ENCODE measurements at regions not wholly inside any gene's neighbourhood (a gene's known extent, or its start where the extent isn't known, plus 50 kb on each side); places are given as distances from the start of the nearest gene placed in this dataset.
A peak's percentile ranks its signal among the peaks of the same experiment; 100 is the strongest.

GRCh38 chrX:95836517-95836916 is 848.1 kb upstream of the DIAPH2 start:
- FAIRE-seq, result no peak
- 90 to 100% (median 90%) methylated on average over 1 of the region's 1 CpG for WGBS, 3 donors

GRCh38 chrX:95841863-95842262 is 842.8 kb upstream of the DIAPH2 start:
- Histone ChIP-seq H3K36me3 (ENCODE audit: control insufficient read depth in 3 of 3, insufficient read depth in 2 of 3, low read depth in 1 of 3, low read length in 3 of 3) (no peaks in the 10 kb centered on the region), H3K4me1 (ENCODE audit: control insufficient read depth in 3 of 3, insufficient read depth in 2 of 3, low read depth in 1 of 3, low read length in 2 of 3) (no peaks in the 10 kb centered on the region), H3K4me3 (ENCODE audit: low read depth in 1 of 3, low read length in 3 of 3) (no peak overlapping the region), H3K27ac (ENCODE audit: low read depth in 1 of 3, low read length in 2 of 3) (no peak overlapping the region), H3K9me3 (ENCODE audit: control insufficient read depth in 2 of 2, insufficient read depth in 1 of 2, low read depth in 1 of 2, low read length in 1 of 2) (peaks cover 0 to 3% of the 10 kb centered on the region in 2 donors), H3K27me3 (ENCODE audit: control insufficient read depth in 3 of 3, insufficient read depth in 3 of 3, low read length in 3 of 3) (no peaks in the 10 kb centered on the region)
- no peak for FAIRE-seq
- DNase-seq, result no peak

More at GRCh38 chrX:95836517-95836916, 848.1 kb upstream of the DIAPH2 start:
- Histone ChIP-seq H3K36me3 (ENCODE audit: control insufficient read depth in 3 of 3, insufficient read depth in 2 of 3, low read depth in 1 of 3, low read length in 3 of 3) (no peaks in the 10 kb centered on the region), H3K4me1 (ENCODE audit: control insufficient read depth in 3 of 3, insufficient read depth in 2 of 3, low read depth in 1 of 3, low read length in 2 of 3) (no peaks in the 10 kb centered on the region), H3K27ac (ENCODE audit: low read depth in 1 of 3, low read length in 2 of 3) (no peak overlapping the region), H3K9me3 (ENCODE audit: control insufficient read depth in 2 of 2, insufficient read depth in 1 of 2, low read depth in 1 of 2, low read length in 1 of 2) (peaks cover 0 to 12% of the 10 kb centered on the region in 2 donors), H3K4me3 (ENCODE audit: low read depth in 1 of 3, low read length in 3 of 3) (no peak overlapping the region), H3K27me3 (ENCODE audit: control insufficient read depth in 3 of 3, insufficient read depth in 3 of 3, low read length in 3 of 3) (no peaks in the 10 kb centered on the region)
- DNase-seq, result no peak

- Histone ChIP-seq H3K9me3 (ENCODE audit: control insufficient read depth in 2 of 2, insufficient read depth in 1 of 2, low read depth in 1 of 2, low read length in 1 of 2) (peaks cover 0 to 5% of the 10 kb centered on the region in 2 donors), H3K4me3 (ENCODE audit: low read depth in 1 of 3, low read length in 3 of 3) (no peak overlapping the region), H3K4me1 (ENCODE audit: control insufficient read depth in 3 of 3, insufficient read depth in 2 of 3, low read depth in 1 of 3, low read length in 2 of 3) (no peaks in the 10 kb centered on the region), H3K36me3 (ENCODE audit: control insufficient read depth in 3 of 3, insufficient read depth in 2 of 3, low read depth in 1 of 3, low read length in 3 of 3) (no peaks in the 10 kb centered on the region), H3K27ac (ENCODE audit: low read depth in 1 of 3, low read length in 2 of 3) (no peak overlapping the region), H3K27me3 (ENCODE audit: control insufficient read depth in 3 of 3, insufficient read depth in 3 of 3, low read length in 3 of 3) (no peaks in the 10 kb centered on the region)
- 67 to 74% (median 67%) methylated on average over 1 of the region's 1 CpG for WGBS, 3 donors
- no peak for FAIRE-seq
- DNase-seq, result no peak
Observed at GRCh38 chrX:95860127-95860526, 824.5 kb upstream of the DIAPH2 start.

- Histone ChIP-seq H3K9me3 (ENCODE audit: control insufficient read depth in 2 of 2, insufficient read depth in 1 of 2, low read depth in 1 of 2, low read length in 1 of 2) (no peaks in the 10 kb centered on the region), H3K27ac (ENCODE audit: low read depth in 1 of 3, low read length in 2 of 3) (no peak overlapping the region), H3K36me3 (ENCODE audit: control insufficient read depth in 3 of 3, insufficient read depth in 2 of 3, low read depth in 1 of 3, low read length in 3 of 3) (no peaks in the 10 kb centered on the region), H3K27me3 (ENCODE audit: control insufficient read depth in 3 of 3, insufficient read depth in 3 of 3, low read length in 3 of 3) (no peaks in the 10 kb centered on the region), H3K4me1 (ENCODE audit: control insufficient read depth in 3 of 3, insufficient read depth in 2 of 3, low read depth in 1 of 3, low read length in 2 of 3) (no peaks in the 10 kb centered on the region), H3K4me3 (ENCODE audit: low read depth in 1 of 3, low read length in 3 of 3) (no peak overlapping the region)
- no peak for DNase-seq
- WGBS, 3 donors, result 13 to 54% (median 44%) methylated on average over 1 of the region's 1 CpG
- FAIRE-seq, result no peak
Observed at GRCh38 chrX:95875661-95876060, 809.0 kb upstream of the DIAPH2 start.

- no peak for FAIRE-seq
- DNase-seq, result no peak
- Histone ChIP-seq H3K9me3 (ENCODE audit: control insufficient read depth in 2 of 2, insufficient read depth in 1 of 2, low read depth in 1 of 2, low read length in 1 of 2) (no peaks in the 10 kb centered on the region), H3K36me3 (ENCODE audit: control insufficient read depth in 3 of 3, insufficient read depth in 2 of 3, low read depth in 1 of 3, low read length in 3 of 3) (no peaks in the 10 kb centered on the region), H3K4me1 (ENCODE audit: control insufficient read depth in 3 of 3, insufficient read depth in 2 of 3, low read depth in 1 of 3, low read length in 2 of 3) (no peaks in the 10 kb centered on the region), H3K27ac (ENCODE audit: low read depth in 1 of 3, low read length in 2 of 3) (no peak overlapping the region), H3K4me3 (ENCODE audit: low read depth in 1 of 3, low read length in 3 of 3) (no peak overlapping the region), H3K27me3 (ENCODE audit: control insufficient read depth in 3 of 3, insufficient read depth in 3 of 3, low read length in 3 of 3) (no peaks in the 10 kb centered on the region)
- WGBS, 3 donors, result 30 to 65% (median 32%) methylated on average over 4 of the region's 4 CpGs
Observed at GRCh38 chrX:95878874-95879273, 805.8 kb upstream of the DIAPH2 start.

- no peak for DNase-seq
- Histone ChIP-seq H3K4me1 (ENCODE audit: control insufficient read depth in 3 of 3, insufficient read depth in 2 of 3, low read depth in 1 of 3, low read length in 2 of 3) (no peaks in the 10 kb centered on the region), H3K36me3 (ENCODE audit: control insufficient read depth in 3 of 3, insufficient read depth in 2 of 3, low read depth in 1 of 3, low read length in 3 of 3) (no peaks in the 10 kb centered on the region), H3K9me3 (ENCODE audit: control insufficient read depth in 2 of 2, insufficient read depth in 1 of 2, low read depth in 1 of 2, low read length in 1 of 2) (no peaks in the 10 kb centered on the region), H3K4me3 (ENCODE audit: low read depth in 1 of 3, low read length in 3 of 3) (no peak overlapping the region), H3K27me3 (ENCODE audit: control insufficient read depth in 3 of 3, insufficient read depth in 3 of 3, low read length in 3 of 3) (no peaks in the 10 kb centered on the region), H3K27ac (ENCODE audit: low read depth in 1 of 3, low read length in 2 of 3) (no peak overlapping the region)
- FAIRE-seq, result no peak
- WGBS, 3 donors, result 50 to 79% (median 74%) methylated on average over 2 of the region's 2 CpGs
Observed at GRCh38 chrX:95884186-95884585, 800.5 kb upstream of the DIAPH2 start.

GRCh38 chrX:95885074-95885473 is 799.6 kb upstream of the DIAPH2 start:
- H3K4me3 ChIP-seq (ENCODE audit: low read depth in 1 of 3, low read length in 3 of 3), result no peak overlapping the region
- H3K27ac ChIP-seq (ENCODE audit: low read depth in 1 of 3, low read length in 2 of 3), result no peak overlapping the region
- H3K27me3 ChIP-seq (ENCODE audit: control insufficient read depth in 3 of 3, insufficient read depth in 3 of 3, low read length in 3 of 3), result no peaks in the 10 kb centered on the region
- 34 to 44% (median 40%) methylated on average over 3 of the region's 3 CpGs for WGBS, 3 donors
- H3K4me1 ChIP-seq (ENCODE audit: control insufficient read depth in 3 of 3, insufficient read depth in 2 of 3, low read depth in 1 of 3, low read length in 2 of 3), result no peaks in the 10 kb centered on the region
- DNase-seq (peak in 1 of 2 donors; percentile 1), FAIRE-seq (no peak)
- no peaks in the 10 kb centered on the region for H3K36me3 ChIP-seq (ENCODE audit: control insufficient read depth in 3 of 3, insufficient read depth in 2 of 3, low read depth in 1 of 3, low read length in 3 of 3)
- no peaks in the 10 kb centered on the region for H3K9me3 ChIP-seq (ENCODE audit: control insufficient read depth in 2 of 2, insufficient read depth in 1 of 2, low read depth in 1 of 2, low read length in 1 of 2)

- no peak for DNase-seq
- no peak for FAIRE-seq
- H3K27me3 ChIP-seq (ENCODE audit: control insufficient read depth in 3 of 3, insufficient read depth in 3 of 3, low read length in 3 of 3), result no peaks in the 10 kb centered on the region
- no peak overlapping the region for H3K4me3 ChIP-seq (ENCODE audit: low read depth in 1 of 3, low read length in 3 of 3)
- H3K9me3 ChIP-seq (ENCODE audit: control insufficient read depth in 2 of 2, insufficient read depth in 1 of 2, low read depth in 1 of 2, low read length in 1 of 2), result no peaks in the 10 kb centered on the region
- WGBS, 3 donors, result 76 to 97% (median 92%) methylated on average over 1 of the region's 1 CpG
- no peak overlapping the region for H3K27ac ChIP-seq (ENCODE audit: low read depth in 1 of 3, low read length in 2 of 3)
- H3K4me1 ChIP-seq (ENCODE audit: control insufficient read depth in 3 of 3, insufficient read depth in 2 of 3, low read depth in 1 of 3, low read length in 2 of 3), result no peaks in the 10 kb centered on the region
- H3K36me3 ChIP-seq (ENCODE audit: control insufficient read depth in 3 of 3, insufficient read depth in 2 of 3, low read depth in 1 of 3, low read length in 3 of 3), result no peaks in the 10 kb centered on the region
Observed at GRCh38 chrX:95889279-95889678, 795.4 kb upstream of the DIAPH2 start.

GRCh38 chrX:95893636-95894035 is 791.0 kb upstream of the DIAPH2 start:
- no peaks in the 10 kb centered on the region for H3K9me3 ChIP-seq (ENCODE audit: control insufficient read depth in 2 of 2, insufficient read depth in 1 of 2, low read depth in 1 of 2, low read length in 1 of 2)
- DNase-seq, result no peak

More at GRCh38 chrX:95893636-95894035, 791.0 kb upstream of the DIAPH2 start:
- Histone ChIP-seq H3K4me3 (ENCODE audit: low read depth in 1 of 3, low read length in 3 of 3) (no peak overlapping the region), H3K36me3 (ENCODE audit: control insufficient read depth in 3 of 3, insufficient read depth in 2 of 3, low read depth in 1 of 3, low read length in 3 of 3) (no peaks in the 10 kb centered on the region), H3K4me1 (ENCODE audit: control insufficient read depth in 3 of 3, insufficient read depth in 2 of 3, low read depth in 1 of 3, low read length in 2 of 3) (no peaks in the 10 kb centered on the region), H3K27ac (ENCODE audit: low read depth in 1 of 3, low read length in 2 of 3) (no peak overlapping the region), H3K27me3 (ENCODE audit: control insufficient read depth in 3 of 3, insufficient read depth in 3 of 3, low read length in 3 of 3) (no peaks in the 10 kb centered on the region)
- 43 to 61% (median 54%) methylated on average over 2 of the region's 2 CpGs for WGBS, 3 donors
- FAIRE-seq, result no peak
